GM18858 (cell line): ENCODE measurements at regions not wholly inside any gene's neighbourhood (a gene's known extent, or its start where the extent isn't known, plus 50 kb on each side); places are given as distances from the start of the nearest gene placed in this dataset.
"Not testable (repeated sequence)": the region's sequence is repeated elsewhere in the genome, so short reads cannot be mapped to it uniquely, and the experiment has no call there.

ENCODE experiments used
- ATAC-seq: cut with Tn5 transposase; IDR thresholded peaks from one replicate; pipeline ENCODE4 v1.9.1; 2021; ENCODE audit not compliant: unreplicated experiment

- not testable (repeated sequence) for ATAC-seq
Observed at GRCh38 chr13:57909833-57910232, 278.3 kb downstream of the PCDH17 start.

- ATAC-seq, result no peak
Observed at GRCh38 chr13:57918086-57918485, 286.5 kb downstream of the PCDH17 start.

GRCh38 chr13:57918913-57919312 is 287.4 kb downstream of the PCDH17 start:
- no peak for ATAC-seq

- no peak for ATAC-seq
Observed at GRCh38 chr13:57925250-57925649, 293.7 kb downstream of the PCDH17 start.

GRCh38 chr13:57925751-57926150 is 294.2 kb downstream of the PCDH17 start:
- ATAC-seq, result no peak

- no peak for ATAC-seq
Observed at GRCh38 chr13:57932061-57932460, 300.5 kb downstream of the PCDH17 start.

- ATAC-seq, result no peak
Observed at GRCh38 chr13:57933606-57934005, 302.1 kb downstream of the PCDH17 start.

- no peak for ATAC-seq
Observed at GRCh38 chr13:57935965-57936364, 304.4 kb downstream of the PCDH17 start.

GRCh38 chr13:57946361-57946760 is 314.8 kb downstream of the PCDH17 start:
- ATAC-seq, result peak; percentile 99

- no peak for ATAC-seq
Observed at GRCh38 chr13:57948884-57949283, 317.3 kb downstream of the PCDH17 start.

GRCh38 chr13:57969951-57970350 is 338.4 kb downstream of the PCDH17 start:
- ATAC-seq, result no peak

- ATAC-seq, result no peak
Observed at GRCh38 chr13:57970404-57970803, 338.9 kb downstream of the PCDH17 start.

- ATAC-seq, result no peak
Observed at GRCh38 chr13:57982782-57983181, 351.2 kb downstream of the PCDH17 start.

- no peak for ATAC-seq
Observed at GRCh38 chr13:57988276-57988675, 356.7 kb downstream of the PCDH17 start.

GRCh38 chr13:57991041-57991440 is 359.5 kb downstream of the PCDH17 start:
- ATAC-seq, result no peak

GRCh38 chr13:57992416-57992815 is 360.9 kb downstream of the PCDH17 start:
- no peak for ATAC-seq

GRCh38 chr13:57996717-57997116 is 365.2 kb downstream of the PCDH17 start:
- no peak for ATAC-seq

- ATAC-seq, result no peak
Observed at GRCh38 chr13:58004751-58005150, 373.2 kb downstream of the PCDH17 start.

GRCh38 chr13:58018020-58018419 is 386.5 kb downstream of the PCDH17 start:
- no peak for ATAC-seq

- no peak for ATAC-seq
Observed at GRCh38 chr13:58018865-58019264, 387.3 kb downstream of the PCDH17 start.

- ATAC-seq, result no peak
Observed at GRCh38 chr13:58024103-58024502, 392.6 kb downstream of the PCDH17 start.

- no peak for ATAC-seq
Observed at GRCh38 chr13:58025821-58026220, 394.3 kb downstream of the PCDH17 start.

GRCh38 chr13:58032676-58033460 is 401.3 kb downstream of the PCDH17 start:
- ATAC-seq, result no peak
